Endodermal cell (in vitro differentiated cells): ENCODE measurements at regions not wholly inside any gene's neighbourhood (a gene's known extent, or its start where the extent isn't known, plus 50 kb on each side); places are given as distances from the start of the nearest gene placed in this dataset.

ENCODE experiments used
- DNase-seq: peaks from one replicate; pipeline ENCODE4 v3.0.0-alpha.2; 2017
- H3K27ac ChIP-seq: 2 replicates; pipeline ENCODE4 v1.5.1; 2013; ENCODE audit warnings: mild to moderate bottlenecking, low read depth, low read length, moderate library complexity
- H3K27me3 ChIP-seq: 2 replicates; pipeline ENCODE4 v1.6.1; 2013; ENCODE audit warnings: mild to moderate bottlenecking, low read length, moderate library complexity; ENCODE audit not compliant: insufficient read depth, control insufficient read depth, poor library complexity, severe bottlenecking
- H3K36me3 ChIP-seq: 2 replicates; pipeline ENCODE4 v1.7.0; 2013; ENCODE audit warnings: mild to moderate bottlenecking, low read length, moderate library complexity; ENCODE audit not compliant: control insufficient read depth, insufficient read depth
- H3K4me1 ChIP-seq: one replicate; pipeline ENCODE4 v1.7.0; 2013; ENCODE audit warnings: low read length; ENCODE audit not compliant: control insufficient read depth, insufficient read depth
- H3K4me3 ChIP-seq: 2 replicates; pipeline ENCODE4 v1.5.1; 2013; ENCODE audit warnings: mild to moderate bottlenecking, low read length, moderate library complexity
- H3K9ac ChIP-seq: 2 replicates; pipeline ENCODE4 v1.6.1; 2013; ENCODE audit warnings: mild to moderate bottlenecking, low read length, moderate library complexity; ENCODE audit not compliant: poor library complexity, severe bottlenecking; ENCODE audit errors: extremely low read depth
- H3K9me3 ChIP-seq: 2 replicates; pipeline ENCODE4 v1.6.1; 2013; ENCODE audit warnings: mild to moderate bottlenecking, low read length, moderate library complexity; ENCODE audit not compliant: control insufficient read depth
- H3K27ac Mint-ChIP-seq: 2 replicates; pipeline ENCODE4 v1.8.0; 2020; ENCODE audit warnings: mixed read lengths
- H3K27me3 Mint-ChIP-seq: 2 replicates; pipeline ENCODE4 v1.8.0; 2021; ENCODE audit warnings: mild to moderate bottlenecking, mixed read lengths; ENCODE audit not compliant: insufficient read depth
- H3K36me3 Mint-ChIP-seq: 2 replicates; pipeline ENCODE4 v1.8.0; 2020; ENCODE audit warnings: low read depth, mixed read lengths
- H3K4me1 Mint-ChIP-seq: 2 replicates; pipeline ENCODE4 v1.8.0; 2020; ENCODE audit warnings: mixed read lengths
- H3K4me3 Mint-ChIP-seq: 2 replicates; pipeline ENCODE4 v1.8.0; 2020; ENCODE audit warnings: mild to moderate bottlenecking, moderate library complexity, mixed read lengths
- H3K9me3 Mint-ChIP-seq: 2 replicates; pipeline ENCODE4 v1.8.0; 2020; ENCODE audit warnings: mild to moderate bottlenecking, mixed read lengths
- WGBS, 2 experiments: methylation state at CpG; one replicate each; pipeline versions ENCODE4 v1.1.5 to v1.1.7; 2013; ENCODE audit warnings: missing lambda C conversion rate in 2 of 2, mixed read lengths in 1 of 2; ENCODE audit not compliant: insufficient coverage in 1 of 2, insufficient read length in 1 of 2; 5-methylcytosine and 5-hydroxymethylcytosine counted together
- TF ChIP-seq, protein P1 (sequence below): fragments of 200-600 bp; sonication (generic); conservative IDR thresholded peaks from 2 replicates; pipeline ENCODE4 v1.5.0; 2021; ENCODE audit warnings: antibody characterized with exemption, mild to moderate bottlenecking

DNA sequence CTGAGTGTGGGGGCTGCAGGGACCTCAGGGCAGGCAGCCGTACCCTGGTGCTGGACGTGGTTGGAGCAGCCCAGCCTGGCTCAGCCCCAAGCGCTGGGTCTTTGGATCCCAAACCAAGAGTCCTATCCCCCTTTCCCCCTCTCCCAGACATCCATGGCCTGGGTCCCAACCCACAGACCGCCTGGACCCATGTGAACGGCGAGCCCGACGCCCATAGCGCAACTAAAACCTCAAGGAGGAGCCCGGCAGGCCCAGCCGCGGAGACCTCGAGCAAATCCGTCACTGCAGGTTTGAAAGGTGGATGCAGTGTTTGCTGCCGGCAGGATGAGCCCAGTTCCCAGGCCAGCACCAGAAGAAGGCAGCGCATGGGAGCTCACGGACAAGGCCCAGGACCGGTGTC, 337.0 kb downstream of the BRD1 start:
- Histone ChIP-seq H3K27me3 (no peaks in the 10 kb centered on the region), H3K4me1 (no peaks in the 10 kb centered on the region), H3K9ac (no peak overlapping the region), H3K9me3 (no peaks in the 10 kb centered on the region), H3K27ac (no peak overlapping the region), H3K36me3 (no peaks in the 10 kb centered on the region), H3K4me3 (no peak overlapping the region)
- Mint-ChIP-seq H3K9me3 (no peaks in the 10 kb centered on the region), H3K36me3 (no peaks in the 10 kb centered on the region), H3K27ac (no peak overlapping the region), H3K27me3 (peaks cover 1% of the 10 kb centered on the region), H3K4me1 (peaks cover 9% of the 10 kb centered on the region), H3K4me3 (no peak overlapping the region)
- DNase-seq: peak; percentile 47
- WGBS, 2 experiments: 94 to 95% methylated on average over 14 to 18 of the region's 18 CpGs
- TF ChIP-seq, protein P1, sequence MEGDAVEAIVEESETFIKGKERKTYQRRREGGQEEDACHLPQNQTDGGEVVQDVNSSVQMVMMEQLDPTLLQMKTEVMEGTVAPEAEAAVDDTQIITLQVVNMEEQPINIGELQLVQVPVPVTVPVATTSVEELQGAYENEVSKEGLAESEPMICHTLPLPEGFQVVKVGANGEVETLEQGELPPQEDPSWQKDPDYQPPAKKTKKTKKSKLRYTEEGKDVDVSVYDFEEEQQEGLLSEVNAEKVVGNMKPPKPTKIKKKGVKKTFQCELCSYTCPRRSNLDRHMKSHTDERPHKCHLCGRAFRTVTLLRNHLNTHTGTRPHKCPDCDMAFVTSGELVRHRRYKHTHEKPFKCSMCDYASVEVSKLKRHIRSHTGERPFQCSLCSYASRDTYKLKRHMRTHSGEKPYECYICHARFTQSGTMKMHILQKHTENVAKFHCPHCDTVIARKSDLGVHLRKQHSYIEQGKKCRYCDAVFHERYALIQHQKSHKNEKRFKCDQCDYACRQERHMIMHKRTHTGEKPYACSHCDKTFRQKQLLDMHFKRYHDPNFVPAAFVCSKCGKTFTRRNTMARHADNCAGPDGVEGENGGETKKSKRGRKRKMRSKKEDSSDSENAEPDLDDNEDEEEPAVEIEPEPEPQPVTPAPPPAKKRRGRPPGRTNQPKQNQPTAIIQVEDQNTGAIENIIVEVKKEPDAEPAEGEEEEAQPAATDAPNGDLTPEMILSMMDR: no peak

DNA sequence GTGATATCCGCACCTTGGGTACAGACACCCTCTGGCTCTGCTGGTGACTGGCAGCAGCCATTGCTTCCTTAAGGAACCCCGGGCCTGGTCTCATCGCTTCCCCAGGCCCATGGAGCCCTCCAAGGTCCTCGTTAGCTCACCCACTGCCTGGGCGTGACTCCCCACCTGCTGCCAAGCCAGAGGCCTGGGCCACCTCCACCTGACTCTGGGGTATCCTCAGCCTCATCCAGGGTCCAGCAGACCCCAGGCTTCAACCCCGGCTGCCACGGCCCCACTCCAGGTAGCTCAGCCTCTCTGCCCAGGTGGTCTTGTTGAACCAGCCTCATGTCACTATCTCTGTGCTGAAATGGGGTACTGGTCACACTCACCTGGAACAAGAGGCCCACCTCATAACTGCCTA, 337.9 kb downstream of the BRD1 start:
- no peaks in the 10 kb centered on the region for H3K9me3 ChIP-seq
- TF ChIP-seq, protein P1: no peak
- DNase-seq: no peak
- H3K9me3 Mint-ChIP-seq: no peaks in the 10 kb centered on the region
- WGBS, 2 experiments: 95 to 96% methylated on average over 4 to 7 of the region's 7 CpGs
- no peak overlapping the region for H3K4me3 Mint-ChIP-seq
- no peaks in the 10 kb centered on the region for H3K36me3 Mint-ChIP-seq
- H3K36me3 ChIP-seq: no peaks in the 10 kb centered on the region
- no peak overlapping the region for H3K27ac ChIP-seq
- no peak overlapping the region for H3K27ac Mint-ChIP-seq
- H3K27me3 Mint-ChIP-seq: peaks cover under 1% of the 10 kb centered on the region
- H3K4me3 ChIP-seq: no peak overlapping the region
- peaks cover 9% of the 10 kb centered on the region for H3K4me1 Mint-ChIP-seq
- H3K27me3 ChIP-seq: no peaks in the 10 kb centered on the region
- no peak overlapping the region for H3K9ac ChIP-seq
- H3K4me1 ChIP-seq: no peaks in the 10 kb centered on the region

DNA sequence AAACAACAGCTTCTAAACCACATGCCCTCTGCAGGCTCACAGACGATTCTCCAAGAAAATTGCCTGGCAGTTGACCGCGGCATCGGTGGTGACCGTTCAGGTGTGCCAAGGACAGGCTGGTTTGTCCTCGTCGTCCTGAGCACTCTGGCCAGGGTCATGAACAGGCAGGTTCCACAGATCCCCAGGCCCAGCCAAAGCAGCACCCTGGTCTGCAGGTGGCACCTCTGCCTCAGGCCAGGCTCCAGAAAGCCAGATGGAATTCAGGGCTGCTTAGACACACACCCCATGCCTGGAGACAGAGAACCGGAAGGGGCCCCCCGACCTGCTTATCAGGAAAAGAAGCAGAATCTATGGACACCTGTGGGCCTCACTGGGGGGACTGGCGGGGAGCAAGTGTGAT, 338.7 kb downstream of the BRD1 start:
- no peak overlapping the region for H3K27ac ChIP-seq
- H3K27me3 Mint-ChIP-seq: no peaks in the 10 kb centered on the region
- no peaks in the 10 kb centered on the region for H3K36me3 ChIP-seq
- H3K36me3 Mint-ChIP-seq: no peaks in the 10 kb centered on the region
- 92 to 95% methylated on average over 4 to 10 of the region's 10 CpGs for WGBS, 2 experiments
- no peaks in the 10 kb centered on the region for H3K27me3 ChIP-seq
- H3K27ac Mint-ChIP-seq: peak overlapping the region; percentile 48
- no peak overlapping the region for H3K4me3 ChIP-seq
- no peak overlapping the region for H3K9ac ChIP-seq
- peak; percentile 57 for DNase-seq
- no peaks in the 10 kb centered on the region for H3K9me3 ChIP-seq
- TF ChIP-seq, protein P1: no peak
- H3K4me1 Mint-ChIP-seq: peaks cover 15% of the 10 kb centered on the region
- peaks cover 1% of the 10 kb centered on the region for H3K4me1 ChIP-seq
- H3K9me3 Mint-ChIP-seq: no peaks in the 10 kb centered on the region
- no peak overlapping the region for H3K4me3 Mint-ChIP-seq
